H1 (cell line): ENCODE measurements at regions not wholly inside any gene's neighbourhood (a gene's known extent, or its start where the extent isn't known, plus 50 kb on each side); places are given as distances from the start of the nearest gene placed in this dataset.

Source experiments
- JUND ChIP-seq: IDR thresholded peaks from 2 replicates; pipeline ENCODE4 v1.6.1; 2011; ENCODE audit warnings: mild to moderate bottlenecking, improper control_type of control experiment, low read length
- USF2 ChIP-seq: IDR thresholded peaks from 2 replicates; pipeline ENCODE4 v1.6.1; 2011; ENCODE audit warnings: low read length, improper control_type of control experiment

- TF ChIP-seq USF2 (no peak), JUND (no peak)
Observed at GRCh38 chr2:129754421-129754820, 225.0 kb upstream of the RAB6C start (continued).
